Liver (tissue), 8 donors: ENCODE measurements at regions not wholly inside any gene's neighbourhood (a gene's known extent, or its start where the extent isn't known, plus 50 kb on each side); places are given as distances from the start of the nearest gene placed in this dataset.

Experiments
- DNase-seq: peaks from one replicate; pipeline ENCODE4 v3.0.0-alpha.2; 2017; ENCODE audit warnings: low spot score
- H3K27ac ChIP-seq, 2 donors: one replicate each; pipeline ENCODE4 v1.7.0; 2013; ENCODE audit warnings: inconsistent platforms in 2 of 2, low read length in 2 of 2, control low read depth in 1 of 2, low read depth in 1 of 2, mild to moderate bottlenecking in 1 of 2
- H3K27me3 ChIP-seq, 4 donors: one replicate each; pipeline versions ENCODE4 v1.6.1 to v1.7.0; 2013; ENCODE audit warnings: low read length in 3 of 4, inconsistent platforms in 1 of 4, mild to moderate bottlenecking in 1 of 4, moderate library complexity in 1 of 4; ENCODE audit not compliant: control insufficient read depth in 4 of 4, insufficient read depth in 4 of 4
- H3K36me3 ChIP-seq, 4 donors: one replicate each; pipeline versions ENCODE4 v1.6.1 to v1.7.0; 2013; ENCODE audit warnings: low read length in 3 of 4, mild to moderate bottlenecking in 3 of 4, low read depth in 1 of 4, moderate library complexity in 1 of 4; ENCODE audit not compliant: control insufficient read depth in 4 of 4, insufficient read depth in 3 of 4
- H3K4me1 ChIP-seq, 4 donors: one replicate each; pipeline versions ENCODE4 v1.6.1 to v1.7.0; 2013; ENCODE audit warnings: low read length in 3 of 4, mild to moderate bottlenecking in 3 of 4, moderate library complexity in 1 of 4; ENCODE audit not compliant: control insufficient read depth in 4 of 4, insufficient read depth in 4 of 4
- H3K4me3 ChIP-seq, 3 donors: one replicate each; pipeline versions ENCODE4 v1.6.1 to v1.7.0; 2013; ENCODE audit warnings: low read length in 3 of 3, control low read depth in 1 of 3, low read depth in 1 of 3, mild to moderate bottlenecking in 1 of 3
- H3K9ac ChIP-seq, 2 donors: one replicate each; pipeline ENCODE4 v1.7.0; 2013; ENCODE audit warnings: low read length in 2 of 2, mild to moderate bottlenecking in 2 of 2, moderate library complexity in 2 of 2, control low read depth in 1 of 2, low read depth in 1 of 2
- H3K9me3 ChIP-seq, 4 donors: one replicate each; pipeline versions ENCODE4 v1.6.1 to v1.7.0; 2013; ENCODE audit warnings: low read length in 3 of 4; ENCODE audit not compliant: control insufficient read depth in 4 of 4
- EGR1 ChIP-seq, 2 donors: IDR thresholded peaks; 2 replicates each; pipeline ENCODE4 v1.6.1; 2016 to 2018; ENCODE audit warnings: antibody characterized with exemption in 2 of 2, low read depth in 2 of 2
- FOXA1 ChIP-seq: IDR thresholded peaks from 2 replicates; pipeline ENCODE4 v1.6.1; 2016; ENCODE audit warnings: antibody characterized with exemption
- FOXA2 ChIP-seq: IDR thresholded peaks from 2 replicates; pipeline ENCODE4 v1.6.1; 2016; ENCODE audit warnings: antibody characterized with exemption
- GABPA ChIP-seq, 2 donors: IDR thresholded peaks in 1 of 2; conservative IDR thresholded peaks in 1 of 2; 2 replicates each; pipeline ENCODE4 v1.6.1; 2016; ENCODE audit warnings: antibody characterized with exemption in 2 of 2, mild to moderate bottlenecking in 1 of 2, moderate library complexity in 1 of 2
- HNF4A ChIP-seq, 2 donors: conservative IDR thresholded peaks; 2 replicates each; pipeline ENCODE4 v1.6.1; 2016; ENCODE audit warnings: antibody characterized with exemption in 2 of 2, mild to moderate bottlenecking in 2 of 2
- HNF4G ChIP-seq: IDR thresholded peaks from 2 replicates; pipeline ENCODE4 v1.6.1; 2016; ENCODE audit warnings: antibody characterized with exemption
- JUND ChIP-seq, 2 donors: IDR thresholded peaks; 2 replicates each; pipeline ENCODE4 v1.6.1; 2016; ENCODE audit warnings: antibody characterized with exemption in 2 of 2
- NR2F2 ChIP-seq: IDR thresholded peaks from 2 replicates; pipeline ENCODE4 v1.6.1; 2016; ENCODE audit warnings: antibody characterized with exemption
- RAD21 ChIP-seq, 2 donors: IDR thresholded peaks; 2 replicates each; pipeline ENCODE4 v1.6.1; 2016; ENCODE audit warnings: antibody characterized with exemption in 2 of 2, mild to moderate bottlenecking in 2 of 2
- RXRA ChIP-seq, 2 donors: IDR thresholded peaks; 2 replicates each; pipeline ENCODE4 v1.6.1; 2017 to 2018; ENCODE audit warnings: antibody characterized with exemption in 2 of 2, mild to moderate bottlenecking in 1 of 2
- SP1 ChIP-seq: IDR thresholded peaks from 2 replicates; pipeline ENCODE4 v1.6.1; 2018; ENCODE audit warnings: antibody characterized with exemption, mild to moderate bottlenecking
- TAF1 ChIP-seq: conservative IDR thresholded peaks from 2 replicates; pipeline ENCODE4 v1.6.1; 2016; ENCODE audit warnings: antibody characterized with exemption, mild to moderate bottlenecking
- YY1 ChIP-seq: IDR thresholded peaks from 2 replicates; pipeline ENCODE4 v1.6.1; 2016; ENCODE audit warnings: antibody characterized with exemption, mild to moderate bottlenecking
- WGBS: extraction: QIAGEN DNeasy Blood & Tissue Kit; methylation state at CpG from one replicate; pipeline ENCODE4 v1.1.7; 2013; 5-methylcytosine and 5-hydroxymethylcytosine counted together
- TF ChIP-seq, protein P1 (sequence below): IDR thresholded peaks from 2 replicates; pipeline ENCODE4 v1.6.1; 2016; ENCODE audit warnings: antibody characterized with exemption
- TF ChIP-seq, protein P2 (sequence below): IDR thresholded peaks from 2 replicates; pipeline ENCODE4 v1.6.1; 2016; ENCODE audit warnings: antibody characterized with exemption
- TF ChIP-seq, protein P3 (sequence below): fragments of 150-350 bp; IDR thresholded peaks from 2 replicates; pipeline ENCODE4 v1.5.1; 2017; ENCODE audit warnings: improper control_type of control experiment, low read depth, low read length; ENCODE audit not compliant: missing input control
- TF ChIP-seq, protein P4 (sequence below): IDR thresholded peaks from 2 replicates; pipeline ENCODE4 v1.6.1; 2016; ENCODE audit warnings: antibody characterized with exemption, mild to moderate bottlenecking
- TF ChIP-seq, protein P5 (sequence below): IDR thresholded peaks from 2 replicates; pipeline ENCODE4 v1.6.1; 2016; ENCODE audit warnings: antibody characterized with exemption
- donor health status: healthy.
- donor health status: healthy.
- donor health status: healthy.
- donor health status: healthy.
- donor health status: healthy.

GRCh38 chr16:79845734-79846135, 245.2 kb upstream of the MAF start:
- no peak for TF ChIP-seq FOXA1
- TF ChIP-seq, protein P1, sequence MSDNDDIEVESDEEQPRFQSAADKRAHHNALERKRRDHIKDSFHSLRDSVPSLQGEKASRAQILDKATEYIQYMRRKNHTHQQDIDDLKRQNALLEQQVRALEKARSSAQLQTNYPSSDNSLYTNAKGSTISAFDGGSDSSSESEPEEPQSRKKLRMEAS, result no peak
- TF ChIP-seq YY1, result no peak
- TF ChIP-seq JUND (IDR thresholded peaks at IDR 0.05), result no peak
- no peak for TF ChIP-seq GABPA (IDR thresholded peaks at IDR 0.05 in 1 of 2, conservative IDR thresholded peaks at IDR 0.05 in 1 of 2)
- no peak for TF ChIP-seq HNF4G
- no peak for TF ChIP-seq EGR1 (IDR thresholded peaks at IDR 0.05; ENCODE audit: low read depth in 2 of 2)
- TF ChIP-seq, protein P2, sequence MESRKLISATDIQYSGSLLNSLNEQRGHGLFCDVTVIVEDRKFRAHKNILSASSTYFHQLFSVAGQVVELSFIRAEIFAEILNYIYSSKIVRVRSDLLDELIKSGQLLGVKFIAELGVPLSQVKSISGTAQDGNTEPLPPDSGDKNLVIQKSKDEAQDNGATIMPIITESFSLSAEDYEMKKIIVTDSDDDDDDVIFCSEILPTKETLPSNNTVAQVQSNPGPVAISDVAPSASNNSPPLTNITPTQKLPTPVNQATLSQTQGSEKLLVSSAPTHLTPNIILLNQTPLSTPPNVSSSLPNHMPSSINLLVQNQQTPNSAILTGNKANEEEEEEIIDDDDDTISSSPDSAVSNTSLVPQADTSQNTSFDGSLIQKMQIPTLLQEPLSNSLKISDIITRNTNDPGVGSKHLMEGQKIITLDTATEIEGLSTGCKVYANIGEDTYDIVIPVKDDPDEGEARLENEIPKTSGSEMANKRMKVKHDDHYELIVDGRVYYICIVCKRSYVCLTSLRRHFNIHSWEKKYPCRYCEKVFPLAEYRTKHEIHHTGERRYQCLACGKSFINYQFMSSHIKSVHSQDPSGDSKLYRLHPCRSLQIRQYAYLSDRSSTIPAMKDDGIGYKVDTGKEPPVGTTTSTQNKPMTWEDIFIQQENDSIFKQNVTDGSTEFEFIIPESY, result no peak
- TF ChIP-seq, protein P3, sequence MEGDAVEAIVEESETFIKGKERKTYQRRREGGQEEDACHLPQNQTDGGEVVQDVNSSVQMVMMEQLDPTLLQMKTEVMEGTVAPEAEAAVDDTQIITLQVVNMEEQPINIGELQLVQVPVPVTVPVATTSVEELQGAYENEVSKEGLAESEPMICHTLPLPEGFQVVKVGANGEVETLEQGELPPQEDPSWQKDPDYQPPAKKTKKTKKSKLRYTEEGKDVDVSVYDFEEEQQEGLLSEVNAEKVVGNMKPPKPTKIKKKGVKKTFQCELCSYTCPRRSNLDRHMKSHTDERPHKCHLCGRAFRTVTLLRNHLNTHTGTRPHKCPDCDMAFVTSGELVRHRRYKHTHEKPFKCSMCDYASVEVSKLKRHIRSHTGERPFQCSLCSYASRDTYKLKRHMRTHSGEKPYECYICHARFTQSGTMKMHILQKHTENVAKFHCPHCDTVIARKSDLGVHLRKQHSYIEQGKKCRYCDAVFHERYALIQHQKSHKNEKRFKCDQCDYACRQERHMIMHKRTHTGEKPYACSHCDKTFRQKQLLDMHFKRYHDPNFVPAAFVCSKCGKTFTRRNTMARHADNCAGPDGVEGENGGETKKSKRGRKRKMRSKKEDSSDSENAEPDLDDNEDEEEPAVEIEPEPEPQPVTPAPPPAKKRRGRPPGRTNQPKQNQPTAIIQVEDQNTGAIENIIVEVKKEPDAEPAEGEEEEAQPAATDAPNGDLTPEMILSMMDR, result no peak
- TF ChIP-seq RAD21 (IDR thresholded peaks at IDR 0.05), result no peak
- TF ChIP-seq, protein P4, sequence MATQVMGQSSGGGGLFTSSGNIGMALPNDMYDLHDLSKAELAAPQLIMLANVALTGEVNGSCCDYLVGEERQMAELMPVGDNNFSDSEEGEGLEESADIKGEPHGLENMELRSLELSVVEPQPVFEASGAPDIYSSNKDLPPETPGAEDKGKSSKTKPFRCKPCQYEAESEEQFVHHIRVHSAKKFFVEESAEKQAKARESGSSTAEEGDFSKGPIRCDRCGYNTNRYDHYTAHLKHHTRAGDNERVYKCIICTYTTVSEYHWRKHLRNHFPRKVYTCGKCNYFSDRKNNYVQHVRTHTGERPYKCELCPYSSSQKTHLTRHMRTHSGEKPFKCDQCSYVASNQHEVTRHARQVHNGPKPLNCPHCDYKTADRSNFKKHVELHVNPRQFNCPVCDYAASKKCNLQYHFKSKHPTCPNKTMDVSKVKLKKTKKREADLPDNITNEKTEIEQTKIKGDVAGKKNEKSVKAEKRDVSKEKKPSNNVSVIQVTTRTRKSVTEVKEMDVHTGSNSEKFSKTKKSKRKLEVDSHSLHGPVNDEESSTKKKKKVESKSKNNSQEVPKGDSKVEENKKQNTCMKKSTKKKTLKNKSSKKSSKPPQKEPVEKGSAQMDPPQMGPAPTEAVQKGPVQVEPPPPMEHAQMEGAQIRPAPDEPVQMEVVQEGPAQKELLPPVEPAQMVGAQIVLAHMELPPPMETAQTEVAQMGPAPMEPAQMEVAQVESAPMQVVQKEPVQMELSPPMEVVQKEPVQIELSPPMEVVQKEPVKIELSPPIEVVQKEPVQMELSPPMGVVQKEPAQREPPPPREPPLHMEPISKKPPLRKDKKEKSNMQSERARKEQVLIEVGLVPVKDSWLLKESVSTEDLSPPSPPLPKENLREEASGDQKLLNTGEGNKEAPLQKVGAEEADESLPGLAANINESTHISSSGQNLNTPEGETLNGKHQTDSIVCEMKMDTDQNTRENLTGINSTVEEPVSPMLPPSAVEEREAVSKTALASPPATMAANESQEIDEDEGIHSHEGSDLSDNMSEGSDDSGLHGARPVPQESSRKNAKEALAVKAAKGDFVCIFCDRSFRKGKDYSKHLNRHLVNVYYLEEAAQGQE, result no peak
- no peak for TF ChIP-seq RXRA (IDR thresholded peaks at IDR 0.05)
- TF ChIP-seq TAF1, result no peak
- no peak for TF ChIP-seq HNF4A (conservative IDR thresholded peaks at IDR 0.05)
- TF ChIP-seq, protein P5, sequence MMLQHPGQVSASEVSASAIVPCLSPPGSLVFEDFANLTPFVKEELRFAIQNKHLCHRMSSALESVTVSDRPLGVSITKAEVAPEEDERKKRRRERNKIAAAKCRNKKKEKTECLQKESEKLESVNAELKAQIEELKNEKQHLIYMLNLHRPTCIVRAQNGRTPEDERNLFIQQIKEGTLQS, result no peak
- TF ChIP-seq FOXA2, result no peak
- no peak for TF ChIP-seq NR2F2
- no peak for TF ChIP-seq SP1
- DNase-seq, result no peak
- Histone ChIP-seq H3K27ac (no peak overlapping the region), H3K4me3 (no peak overlapping the region), H3K36me3 (no peaks in the 10 kb centered on the region), H3K27me3 (no peaks in the 10 kb centered on the region), H3K9ac (no peak overlapping the region), H3K9me3 (no peaks in the 10 kb centered on the region), H3K4me1 (no peaks in the 10 kb centered on the region)
- 90% methylated on average over 7 of the region's 7 CpGs for WGBS
